Liver (tissue), 8 donors: ENCODE measurements at regions not wholly inside any gene's neighbourhood (a gene's known extent, or its start where the extent isn't known, plus 50 kb on each side); places are given as distances from the start of the nearest gene placed in this dataset.

Experiments
- DNase-seq: peaks from one replicate; pipeline ENCODE4 v3.0.0-alpha.2; 2017; ENCODE audit warnings: low spot score
- H3K27ac ChIP-seq, 2 donors: one replicate each; pipeline ENCODE4 v1.7.0; 2013; ENCODE audit warnings: inconsistent platforms in 2 of 2, low read length in 2 of 2, control low read depth in 1 of 2, low read depth in 1 of 2, mild to moderate bottlenecking in 1 of 2
- H3K27me3 ChIP-seq, 4 donors: one replicate each; pipeline versions ENCODE4 v1.6.1 to v1.7.0; 2013; ENCODE audit warnings: low read length in 3 of 4, inconsistent platforms in 1 of 4, mild to moderate bottlenecking in 1 of 4, moderate library complexity in 1 of 4; ENCODE audit not compliant: control insufficient read depth in 4 of 4, insufficient read depth in 4 of 4
- H3K36me3 ChIP-seq, 4 donors: one replicate each; pipeline versions ENCODE4 v1.6.1 to v1.7.0; 2013; ENCODE audit warnings: low read length in 3 of 4, mild to moderate bottlenecking in 3 of 4, low read depth in 1 of 4, moderate library complexity in 1 of 4; ENCODE audit not compliant: control insufficient read depth in 4 of 4, insufficient read depth in 3 of 4
- H3K4me1 ChIP-seq, 4 donors: one replicate each; pipeline versions ENCODE4 v1.6.1 to v1.7.0; 2013; ENCODE audit warnings: low read length in 3 of 4, mild to moderate bottlenecking in 3 of 4, moderate library complexity in 1 of 4; ENCODE audit not compliant: control insufficient read depth in 4 of 4, insufficient read depth in 4 of 4
- H3K4me3 ChIP-seq, 3 donors: one replicate each; pipeline versions ENCODE4 v1.6.1 to v1.7.0; 2013; ENCODE audit warnings: low read length in 3 of 3, control low read depth in 1 of 3, low read depth in 1 of 3, mild to moderate bottlenecking in 1 of 3
- H3K9ac ChIP-seq, 2 donors: one replicate each; pipeline ENCODE4 v1.7.0; 2013; ENCODE audit warnings: low read length in 2 of 2, mild to moderate bottlenecking in 2 of 2, moderate library complexity in 2 of 2, control low read depth in 1 of 2, low read depth in 1 of 2
- H3K9me3 ChIP-seq, 4 donors: one replicate each; pipeline versions ENCODE4 v1.6.1 to v1.7.0; 2013; ENCODE audit warnings: low read length in 3 of 4; ENCODE audit not compliant: control insufficient read depth in 4 of 4
- EGR1 ChIP-seq, 2 donors: IDR thresholded peaks; 2 replicates each; pipeline ENCODE4 v1.6.1; 2016 to 2018; ENCODE audit warnings: antibody characterized with exemption in 2 of 2, low read depth in 2 of 2
- FOXA1 ChIP-seq: IDR thresholded peaks from 2 replicates; pipeline ENCODE4 v1.6.1; 2016; ENCODE audit warnings: antibody characterized with exemption
- GABPA ChIP-seq, 2 donors: IDR thresholded peaks in 1 of 2; conservative IDR thresholded peaks in 1 of 2; 2 replicates each; pipeline ENCODE4 v1.6.1; 2016; ENCODE audit warnings: antibody characterized with exemption in 2 of 2, mild to moderate bottlenecking in 1 of 2, moderate library complexity in 1 of 2
- HNF4A ChIP-seq, 2 donors: conservative IDR thresholded peaks; 2 replicates each; pipeline ENCODE4 v1.6.1; 2016; ENCODE audit warnings: antibody characterized with exemption in 2 of 2, mild to moderate bottlenecking in 2 of 2
- JUND ChIP-seq, 2 donors: IDR thresholded peaks; 2 replicates each; pipeline ENCODE4 v1.6.1; 2016; ENCODE audit warnings: antibody characterized with exemption in 2 of 2
- NR2F2 ChIP-seq: IDR thresholded peaks from 2 replicates; pipeline ENCODE4 v1.6.1; 2016; ENCODE audit warnings: antibody characterized with exemption
- RAD21 ChIP-seq, 2 donors: IDR thresholded peaks; 2 replicates each; pipeline ENCODE4 v1.6.1; 2016; ENCODE audit warnings: antibody characterized with exemption in 2 of 2, mild to moderate bottlenecking in 2 of 2
- RXRA ChIP-seq, 2 donors: IDR thresholded peaks; 2 replicates each; pipeline ENCODE4 v1.6.1; 2017 to 2018; ENCODE audit warnings: antibody characterized with exemption in 2 of 2, mild to moderate bottlenecking in 1 of 2
- SP1 ChIP-seq: IDR thresholded peaks from 2 replicates; pipeline ENCODE4 v1.6.1; 2018; ENCODE audit warnings: antibody characterized with exemption, mild to moderate bottlenecking
- YY1 ChIP-seq: IDR thresholded peaks from 2 replicates; pipeline ENCODE4 v1.6.1; 2016; ENCODE audit warnings: antibody characterized with exemption, mild to moderate bottlenecking
- WGBS: extraction: QIAGEN DNeasy Blood & Tissue Kit; methylation state at CpG from one replicate; pipeline ENCODE4 v1.1.7; 2013; 5-methylcytosine and 5-hydroxymethylcytosine counted together
- TF ChIP-seq, protein P1 (sequence below): IDR thresholded peaks from 2 replicates; pipeline ENCODE4 v1.6.1; 2016; ENCODE audit warnings: antibody characterized with exemption
- TF ChIP-seq, protein P2 (sequence below): fragments of 150-350 bp; IDR thresholded peaks from 2 replicates; pipeline ENCODE4 v1.5.1; 2017; ENCODE audit warnings: improper control_type of control experiment, low read depth, low read length; ENCODE audit not compliant: missing input control
- TF ChIP-seq, protein P3 (sequence below): IDR thresholded peaks from 2 replicates; pipeline ENCODE4 v1.6.1; 2016; ENCODE audit warnings: antibody characterized with exemption
- TF ChIP-seq, protein P4 (sequence below): IDR thresholded peaks from 2 replicates; pipeline ENCODE4 v1.6.1; 2016; ENCODE audit warnings: antibody characterized with exemption
- donor health status: healthy.
- donor health status: healthy.
- donor health status: healthy.
- donor health status: healthy.
- donor health status: healthy.

DNA sequence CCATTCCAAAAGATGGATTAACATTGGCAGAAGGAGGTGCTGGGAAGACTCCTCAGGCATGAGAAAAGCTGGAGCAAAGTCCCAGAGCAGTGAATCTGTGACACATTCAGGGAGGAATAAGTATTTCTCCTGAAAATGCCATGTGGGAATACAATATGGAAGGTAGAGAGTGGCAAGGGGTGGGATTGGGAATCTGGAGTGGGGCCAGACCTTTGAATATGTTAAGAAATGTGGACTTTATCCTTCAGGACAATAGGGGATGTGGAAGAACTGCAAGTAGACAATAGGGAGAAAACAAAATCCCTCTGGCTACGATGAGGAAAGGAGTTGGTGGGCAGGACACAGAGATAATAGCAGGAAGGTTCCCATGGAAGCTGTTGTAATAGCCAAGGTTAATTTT is 305.6 kb upstream of the TGFBR2 start:
- Histone ChIP-seq H3K4me1 (no peaks in the 10 kb centered on the region), H3K36me3 (no peaks in the 10 kb centered on the region), H3K27me3 (no peaks in the 10 kb centered on the region), H3K9me3 (no peaks in the 10 kb centered on the region), H3K27ac (no peak overlapping the region), H3K4me3 (no peak overlapping the region), H3K9ac (no peak overlapping the region)
- WGBS: 71% methylated on average over 1 of the region's 1 CpG
- DNase-seq: no peak
- TF ChIP-seq HNF4A (conservative IDR thresholded peaks at IDR 0.05) (peak in 1 of 2 donors; percentile 16), FOXA1 (no peak)

DNA sequence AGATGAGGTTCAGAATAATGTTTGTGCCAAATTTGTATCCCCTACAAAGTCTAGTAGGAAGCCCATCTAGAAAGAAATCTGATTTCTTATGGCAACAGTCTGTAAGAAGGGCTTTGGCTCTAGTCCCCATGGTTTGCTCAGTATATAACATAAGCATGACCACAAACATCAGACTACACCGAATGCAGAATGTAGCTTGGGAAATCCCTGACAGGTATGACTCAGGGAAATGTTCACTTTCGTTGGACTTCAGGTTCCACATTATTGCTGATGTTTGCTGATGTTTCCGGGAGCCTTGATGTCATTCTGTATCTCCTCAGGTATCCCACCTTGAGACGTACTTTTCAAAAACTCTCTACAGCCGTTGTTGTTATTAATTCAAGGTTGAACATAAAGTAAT is 304.4 kb upstream of the TGFBR2 start:
- 82% methylated on average over 5 of the region's 5 CpGs for WGBS
- no peak overlapping the region for H3K27ac ChIP-seq
- no peak for DNase-seq
- no peak overlapping the region for H3K9ac ChIP-seq
- H3K4me3 ChIP-seq: no peak overlapping the region
- H3K9me3 ChIP-seq: no peaks in the 10 kb centered on the region
- no peaks in the 10 kb centered on the region for H3K4me1 ChIP-seq
- no peaks in the 10 kb centered on the region for H3K27me3 ChIP-seq
- TF ChIP-seq GABPA (IDR thresholded peaks at IDR 0.05 in 1 of 2, conservative IDR thresholded peaks at IDR 0.05 in 1 of 2): no peak
- TF ChIP-seq JUND (IDR thresholded peaks at IDR 0.05): no peak
- TF ChIP-seq, protein P1, sequence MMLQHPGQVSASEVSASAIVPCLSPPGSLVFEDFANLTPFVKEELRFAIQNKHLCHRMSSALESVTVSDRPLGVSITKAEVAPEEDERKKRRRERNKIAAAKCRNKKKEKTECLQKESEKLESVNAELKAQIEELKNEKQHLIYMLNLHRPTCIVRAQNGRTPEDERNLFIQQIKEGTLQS: no peak
- TF ChIP-seq, protein P2, sequence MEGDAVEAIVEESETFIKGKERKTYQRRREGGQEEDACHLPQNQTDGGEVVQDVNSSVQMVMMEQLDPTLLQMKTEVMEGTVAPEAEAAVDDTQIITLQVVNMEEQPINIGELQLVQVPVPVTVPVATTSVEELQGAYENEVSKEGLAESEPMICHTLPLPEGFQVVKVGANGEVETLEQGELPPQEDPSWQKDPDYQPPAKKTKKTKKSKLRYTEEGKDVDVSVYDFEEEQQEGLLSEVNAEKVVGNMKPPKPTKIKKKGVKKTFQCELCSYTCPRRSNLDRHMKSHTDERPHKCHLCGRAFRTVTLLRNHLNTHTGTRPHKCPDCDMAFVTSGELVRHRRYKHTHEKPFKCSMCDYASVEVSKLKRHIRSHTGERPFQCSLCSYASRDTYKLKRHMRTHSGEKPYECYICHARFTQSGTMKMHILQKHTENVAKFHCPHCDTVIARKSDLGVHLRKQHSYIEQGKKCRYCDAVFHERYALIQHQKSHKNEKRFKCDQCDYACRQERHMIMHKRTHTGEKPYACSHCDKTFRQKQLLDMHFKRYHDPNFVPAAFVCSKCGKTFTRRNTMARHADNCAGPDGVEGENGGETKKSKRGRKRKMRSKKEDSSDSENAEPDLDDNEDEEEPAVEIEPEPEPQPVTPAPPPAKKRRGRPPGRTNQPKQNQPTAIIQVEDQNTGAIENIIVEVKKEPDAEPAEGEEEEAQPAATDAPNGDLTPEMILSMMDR: no peak
- no peak for TF ChIP-seq RAD21 (IDR thresholded peaks at IDR 0.05)
- H3K36me3 ChIP-seq: no peaks in the 10 kb centered on the region

DNA sequence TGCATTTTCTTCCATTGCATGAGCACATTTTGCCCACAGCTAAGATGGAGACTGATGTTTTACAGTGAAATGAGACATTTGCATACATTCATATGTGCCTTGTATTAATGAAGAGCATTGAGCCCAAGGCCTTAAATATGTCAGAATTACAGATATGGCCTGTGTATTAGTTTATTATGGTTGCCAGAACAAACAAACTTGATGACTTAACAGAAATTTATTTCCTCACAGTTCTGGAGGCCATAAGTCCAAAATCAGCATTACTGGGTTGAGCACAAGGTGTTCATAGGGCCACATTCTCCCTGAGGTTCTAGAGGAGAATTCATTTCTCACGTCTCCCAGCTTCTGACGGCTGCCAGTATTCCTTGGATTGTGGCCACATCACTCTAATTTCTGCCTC is 302.6 kb upstream of the TGFBR2 start:
- Histone ChIP-seq H3K4me1 (peaks cover 0 to 2% (median 0%) of the 10 kb centered on the region in 4 donors), H3K27ac (no peak overlapping the region), H3K9ac (no peak overlapping the region), H3K9me3 (no peaks in the 10 kb centered on the region), H3K4me3 (no peak overlapping the region), H3K27me3 (no peaks in the 10 kb centered on the region), H3K36me3 (no peaks in the 10 kb centered on the region)
- DNase-seq: no peak
- TF ChIP-seq, protein P3, sequence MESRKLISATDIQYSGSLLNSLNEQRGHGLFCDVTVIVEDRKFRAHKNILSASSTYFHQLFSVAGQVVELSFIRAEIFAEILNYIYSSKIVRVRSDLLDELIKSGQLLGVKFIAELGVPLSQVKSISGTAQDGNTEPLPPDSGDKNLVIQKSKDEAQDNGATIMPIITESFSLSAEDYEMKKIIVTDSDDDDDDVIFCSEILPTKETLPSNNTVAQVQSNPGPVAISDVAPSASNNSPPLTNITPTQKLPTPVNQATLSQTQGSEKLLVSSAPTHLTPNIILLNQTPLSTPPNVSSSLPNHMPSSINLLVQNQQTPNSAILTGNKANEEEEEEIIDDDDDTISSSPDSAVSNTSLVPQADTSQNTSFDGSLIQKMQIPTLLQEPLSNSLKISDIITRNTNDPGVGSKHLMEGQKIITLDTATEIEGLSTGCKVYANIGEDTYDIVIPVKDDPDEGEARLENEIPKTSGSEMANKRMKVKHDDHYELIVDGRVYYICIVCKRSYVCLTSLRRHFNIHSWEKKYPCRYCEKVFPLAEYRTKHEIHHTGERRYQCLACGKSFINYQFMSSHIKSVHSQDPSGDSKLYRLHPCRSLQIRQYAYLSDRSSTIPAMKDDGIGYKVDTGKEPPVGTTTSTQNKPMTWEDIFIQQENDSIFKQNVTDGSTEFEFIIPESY: no peak
- TF ChIP-seq, protein P1: no peak
- no peak for TF ChIP-seq JUND (IDR thresholded peaks at IDR 0.05)
- no peak for TF ChIP-seq FOXA1
- 94% methylated on average over 2 of the region's 2 CpGs for WGBS

DNA sequence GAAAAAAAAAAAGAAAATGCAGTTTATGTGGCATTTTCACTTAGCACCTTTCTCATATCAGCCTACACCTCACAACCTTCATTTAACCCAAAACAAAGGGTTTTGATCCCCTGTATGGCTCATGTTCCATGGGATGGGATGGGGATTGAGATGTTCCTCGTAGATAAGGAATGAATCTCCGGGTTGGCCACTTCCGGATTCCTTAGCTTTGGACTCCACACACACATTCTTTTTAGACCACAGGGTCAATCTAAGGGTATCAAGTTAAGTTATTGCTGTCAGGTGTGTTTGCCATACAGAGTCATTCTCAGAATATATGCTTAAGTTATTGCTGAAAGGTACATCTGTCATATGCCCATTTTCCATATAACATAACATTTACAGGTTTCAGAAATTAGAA is 301.4 kb upstream of the TGFBR2 start:
- Histone ChIP-seq H3K4me1 (peaks cover 0 to 3% (median 1%) of the 10 kb centered on the region in 4 donors), H3K27me3 (no peaks in the 10 kb centered on the region), H3K9ac (no peak overlapping the region), H3K9me3 (no peaks in the 10 kb centered on the region), H3K27ac (no peak overlapping the region), H3K36me3 (no peaks in the 10 kb centered on the region), H3K4me3 (no peak overlapping the region)
- DNase-seq: no peak
- WGBS: 92% methylated on average over 3 of the region's 3 CpGs
- TF ChIP-seq RAD21 (IDR thresholded peaks at IDR 0.05) (no peak), RXRA (IDR thresholded peaks at IDR 0.05) (no peak), EGR1 (IDR thresholded peaks at IDR 0.05; ENCODE audit: low read depth in 2 of 2) (no peak), GABPA (IDR thresholded peaks at IDR 0.05 in 1 of 2, conservative IDR thresholded peaks at IDR 0.05 in 1 of 2) (no peak), FOXA1 (no peak), SP1 (no peak), JUND (IDR thresholded peaks at IDR 0.05) (no peak), NR2F2 (no peak), YY1 (no peak)
- TF ChIP-seq, protein P1: no peak
- TF ChIP-seq, protein P4, sequence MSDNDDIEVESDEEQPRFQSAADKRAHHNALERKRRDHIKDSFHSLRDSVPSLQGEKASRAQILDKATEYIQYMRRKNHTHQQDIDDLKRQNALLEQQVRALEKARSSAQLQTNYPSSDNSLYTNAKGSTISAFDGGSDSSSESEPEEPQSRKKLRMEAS: no peak
- TF ChIP-seq, protein P2: no peak
